ENCODE measurements at regions not wholly inside any gene's neighbourhood (a gene's known extent, or its start where the extent isn't known, plus 50 kb on each side); places are given as distances from the start of the nearest gene placed in this dataset.
"Not testable (repeated sequence)": the region's sequence is repeated elsewhere in the genome, so short reads cannot be mapped to it uniquely, and the experiment has no call there.

GRCh38 chr13:44643256-44643655, 67.1 kb upstream of the TSC22D1 start:
- no peak for DNase-seq (ENCODE audit: low read depth, low spot score)
- no peak overlapping the region for H3K4me3 ChIP-seq (ENCODE audit: low read depth, low read length)
- POLR2A ChIA-PET: no interaction called here
- CTCF ChIA-PET: interaction anchor here (1.5 kb wide), 1 partner anchor 12 kb away, joined by 5 read pairs; no protein-coding TSS in a partner anchor
- no peak for TF ChIP-seq CTCF (IDR thresholded peaks at IDR 0.05; ENCODE audit: insufficient read depth, low read length, missing control alignments)

- no peak for TF ChIP-seq CTCF (IDR thresholded peaks at IDR 0.05; ENCODE audit: insufficient read depth, low read length, missing control alignments)
- DNase-seq (ENCODE audit: low read depth, low spot score): no peak
- POLR2A ChIA-PET: no interaction called here
- H3K4me3 ChIP-seq (ENCODE audit: low read depth, low read length): no peak overlapping the region
- CTCF ChIA-PET: no interaction called here
Observed at GRCh38 chr13:44637581-44637980, 61.5 kb upstream of the TSC22D1 start.

- POLR2A ChIA-PET: interaction anchor here (0.9 kb wide), 1 partner anchor 41 kb away, joined by 3 read pairs; no protein-coding TSS in a partner anchor
- peak; percentile 58 for DNase-seq (ENCODE audit: low read depth, low spot score)
- H3K4me3 ChIP-seq (ENCODE audit: low read depth, low read length): no peak overlapping the region
- TF ChIP-seq CTCF (IDR thresholded peaks at IDR 0.05; ENCODE audit: insufficient read depth, low read length, missing control alignments): no peak
- CTCF ChIA-PET: interaction anchor here (1.7 kb wide), 1 partner anchor 14 kb away, joined by 5 read pairs; no protein-coding TSS in a partner anchor
Observed at GRCh38 chr13:44629465-44630183, 53.5 kb upstream of the TSC22D1 start.

- H3K4me3 ChIP-seq (ENCODE audit: low read depth, low read length); CTCF ChIA-PET; DNase-seq (ENCODE audit: low read depth, low spot score); POLR2A ChIA-PET: not testable (repeated sequence)
Observed at GRCh38 chr13:44628826-44629225, 52.7 kb upstream of the TSC22D1 start.

- no peak overlapping the region for H3K4me3 ChIP-seq (ENCODE audit: low read depth, low read length)
- POLR2A ChIA-PET: no interaction called here
- no peak for DNase-seq (ENCODE audit: low read depth, low spot score)
- TF ChIP-seq CTCF (IDR thresholded peaks at IDR 0.05; ENCODE audit: insufficient read depth, low read length, missing control alignments): no peak
- CTCF ChIA-PET: no interaction called here
Observed at GRCh38 chr13:44627441-44627840, 51.3 kb upstream of the TSC22D1 start.

GRCh38 chr13:44626176-44626575, 50.0 kb upstream of the TSC22D1 start:
- DNase-seq (ENCODE audit: low read depth, low spot score): no peak
- ChIA-PET CTCF (no interaction called here), POLR2A (no interaction called here)
- no peak overlapping the region for H3K4me3 ChIP-seq (ENCODE audit: low read depth, low read length)
- TF ChIP-seq CTCF (IDR thresholded peaks at IDR 0.05; ENCODE audit: insufficient read depth, low read length, missing control alignments): no peak
